HG03575 (cell line): ENCODE measurements at regions not wholly inside any gene's neighbourhood (a gene's known extent, or its start where the extent isn't known, plus 50 kb on each side); places are given as distances from the start of the nearest gene placed in this dataset.

Experiments
- ATAC-seq: cut with Tn5 transposase; IDR thresholded peaks from one replicate; pipeline ENCODE4 v1.9.1; 2021; ENCODE audit not compliant: unreplicated experiment, insufficient number of reproducible peaks, low FRiP score; ENCODE audit errors: extremely low read depth

DNA sequence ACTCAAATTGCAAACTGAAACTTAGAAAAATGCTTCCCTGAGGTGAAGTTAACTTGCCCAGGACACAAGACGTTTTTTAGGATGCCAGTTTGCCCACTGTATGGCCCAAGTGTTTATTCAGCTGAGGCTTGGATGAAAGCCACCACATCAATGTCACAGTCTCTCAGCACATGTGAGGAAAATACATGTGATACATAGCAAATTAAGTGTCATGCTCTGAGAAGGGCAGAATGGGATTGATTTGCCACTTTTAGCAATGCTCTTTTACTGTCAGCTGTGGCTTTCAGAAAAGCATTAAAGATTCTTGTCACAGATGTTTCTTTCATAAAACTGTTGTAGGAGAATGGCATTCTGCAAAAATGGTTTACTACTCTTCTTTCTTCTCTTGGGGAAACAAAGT, 165.5 kb downstream of the ZIC1 start:
- ATAC-seq = no peak

DNA sequence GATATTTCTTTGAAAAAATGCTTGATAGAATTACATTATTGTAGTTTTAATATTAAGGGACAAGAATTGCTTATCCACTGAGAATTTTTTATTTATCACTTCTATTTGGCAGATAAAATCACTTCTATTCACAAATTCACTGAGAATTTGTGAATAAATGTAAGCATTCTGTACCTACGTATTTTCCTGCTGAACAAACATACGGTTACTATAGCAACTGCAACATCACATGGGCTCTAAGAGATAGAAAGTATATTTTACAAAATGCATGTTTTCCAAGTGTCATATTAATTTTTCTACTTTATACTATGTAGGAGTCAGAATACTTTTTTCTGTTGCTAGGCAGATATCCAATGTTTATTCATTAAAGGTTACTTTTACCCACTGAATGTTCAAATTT, 166.2 kb downstream of the ZIC1 start:
- ATAC-seq = no peak

DNA sequence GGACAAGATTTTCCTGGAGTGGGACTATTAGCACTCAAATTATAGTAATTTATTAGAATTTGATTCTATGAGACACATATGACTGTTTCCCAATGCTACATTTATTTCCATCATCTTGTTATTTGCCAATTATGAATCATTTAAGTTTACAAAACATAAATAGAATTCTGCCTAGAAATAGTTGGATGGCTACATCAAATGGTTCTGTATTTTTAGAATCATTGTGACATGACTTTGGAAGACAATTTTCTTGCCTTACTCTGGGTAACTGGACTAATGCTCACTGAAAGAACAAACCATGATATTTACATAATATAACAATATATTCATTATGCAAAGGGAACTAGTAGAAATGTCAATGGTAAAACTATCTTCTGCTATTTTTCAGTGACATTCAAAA, 173.5 kb downstream of the ZIC1 start:
- ATAC-seq = no peak

DNA sequence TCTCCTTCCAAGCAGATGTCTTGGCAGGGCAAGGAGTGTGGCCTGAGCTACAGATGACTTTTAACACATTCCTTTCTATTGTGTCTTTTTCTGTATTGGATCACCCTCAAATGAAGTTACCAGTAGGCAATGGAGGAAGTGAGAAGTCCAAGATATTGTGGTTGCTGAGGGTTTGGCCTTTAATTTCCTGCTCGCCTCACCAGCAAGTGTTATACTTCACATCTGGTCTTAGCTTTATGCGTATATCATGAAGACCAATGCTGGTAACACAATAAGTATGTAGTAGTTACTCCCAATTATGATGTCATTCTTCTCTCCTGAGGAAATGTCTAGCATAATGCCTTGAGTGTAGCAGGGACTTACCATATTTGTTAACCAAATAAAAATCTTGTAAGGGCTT, 179.9 kb downstream of the ZIC1 start:
- no peak for ATAC-seq

- ATAC-seq = no peak
Measured at GRCh38 chr3:147604136-147604535, 195.0 kb downstream of the ZIC1 start.

DNA sequence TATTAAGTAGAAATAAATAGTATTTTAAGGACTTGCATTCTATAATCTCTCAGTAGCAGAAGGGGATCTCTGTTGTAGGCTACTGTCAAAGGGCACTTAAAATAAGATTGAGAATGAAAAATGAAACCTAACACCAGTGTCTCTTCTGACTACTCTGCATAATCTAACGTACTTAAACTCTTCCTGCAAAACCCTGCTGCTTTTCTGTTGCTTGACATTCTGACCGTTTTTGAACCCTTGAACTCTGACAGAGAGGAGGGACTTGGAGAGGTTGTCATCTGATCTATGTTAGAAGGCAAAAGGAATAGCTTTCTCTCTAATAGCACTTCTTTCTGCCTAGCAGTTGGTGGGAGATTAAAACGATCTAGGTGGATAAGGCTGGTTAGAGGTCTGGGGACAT, 204.6 kb downstream of the ZIC1 start:
- no peak for ATAC-seq

DNA sequence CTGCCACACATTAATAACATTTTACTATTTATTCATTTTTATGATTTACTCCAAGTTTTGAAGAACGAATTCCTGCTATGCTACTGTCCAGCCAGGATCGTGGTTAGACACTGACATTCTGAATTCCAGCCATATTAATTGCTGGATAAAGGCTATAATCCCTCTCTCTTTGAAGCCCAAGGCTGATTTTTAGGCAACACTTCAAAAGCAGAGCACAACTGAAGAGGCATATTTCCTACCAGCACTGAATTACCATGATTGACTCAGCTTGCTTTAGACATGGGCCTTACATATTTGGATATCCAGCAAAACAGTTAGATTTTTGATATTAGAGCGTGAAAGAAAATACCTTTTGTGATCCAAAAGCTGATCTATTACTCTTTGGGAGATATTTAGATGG, 205.0 kb downstream of the ZIC1 start:
- ATAC-seq = no peak

- no peak for ATAC-seq
Measured at GRCh38 chr3:147615035-147615434, 205.9 kb downstream of the ZIC1 start.

GRCh38 chr3:147616998-147617619, 207.9 kb downstream of the ZIC1 start:
- ATAC-seq = no peak

DNA sequence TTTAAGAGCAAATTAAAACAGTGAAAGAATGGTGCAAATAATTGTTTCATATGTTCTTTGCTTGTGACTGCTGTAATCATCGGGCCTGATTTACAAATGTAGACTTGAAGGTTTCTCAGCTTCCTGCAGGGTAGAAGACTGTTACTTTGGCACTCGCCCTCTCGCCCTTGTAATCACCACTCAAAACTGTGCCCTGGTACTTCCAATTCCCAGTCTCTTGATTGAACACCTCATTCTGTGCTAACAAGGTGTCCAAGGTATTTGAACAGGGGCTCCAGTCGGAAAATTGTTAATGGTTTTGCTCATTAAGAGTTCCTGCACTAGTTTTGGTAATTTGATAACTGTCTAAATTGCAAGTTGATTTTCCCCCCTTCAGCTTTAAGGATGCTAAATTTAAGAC, 209.5 kb downstream of the ZIC1 start:
- no peak for ATAC-seq

DNA sequence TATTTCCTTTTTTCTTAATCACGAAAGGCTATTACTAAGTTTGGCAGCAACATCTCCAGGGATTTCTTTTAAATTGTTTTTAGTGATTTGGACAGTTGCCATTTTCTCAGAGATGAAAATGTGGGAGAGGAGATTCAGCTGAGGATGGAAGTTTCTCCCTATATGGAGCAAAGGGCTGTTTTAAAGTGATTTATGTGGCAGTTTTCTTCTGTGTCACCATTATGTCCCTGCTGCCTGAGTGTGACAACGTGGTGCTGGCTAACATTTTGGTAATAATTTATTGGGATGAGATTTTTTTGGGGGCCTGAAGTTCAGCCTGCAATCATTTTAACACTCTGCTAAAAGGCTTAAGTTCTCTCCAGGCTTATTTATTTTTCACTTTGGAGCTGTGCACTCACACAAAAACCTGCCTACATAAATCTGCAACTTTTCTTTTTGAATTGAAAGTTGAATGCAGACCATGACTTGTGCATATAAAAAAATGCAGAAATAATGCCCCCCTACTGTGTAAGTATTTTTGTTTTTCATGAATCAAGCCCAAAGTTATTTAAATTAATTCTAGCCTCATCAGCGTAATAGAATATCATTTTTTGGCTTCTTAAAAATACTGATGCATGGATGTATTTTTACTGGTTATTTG, 210.9 kb downstream of the ZIC1 start:
- no peak for ATAC-seq

DNA sequence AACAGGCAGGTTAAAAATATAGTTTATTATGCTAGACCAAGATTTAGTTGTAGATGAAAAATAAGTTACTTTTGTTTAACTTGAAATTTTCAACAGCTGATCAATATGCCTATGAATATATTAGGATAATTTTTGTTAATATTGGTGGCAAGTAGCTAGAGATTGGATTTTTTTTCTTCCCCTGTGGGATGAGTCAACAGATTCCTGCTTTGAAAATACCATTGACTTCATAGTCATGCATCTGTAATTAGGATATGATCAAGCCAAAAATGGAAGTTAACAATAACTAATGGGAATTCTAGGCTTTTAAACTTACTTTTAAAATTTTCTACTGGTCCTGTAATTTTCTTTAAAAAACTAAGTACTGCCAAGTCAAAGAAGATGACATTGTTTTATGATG, 211.7 kb downstream of the ZIC1 start:
- no peak for ATAC-seq

DNA sequence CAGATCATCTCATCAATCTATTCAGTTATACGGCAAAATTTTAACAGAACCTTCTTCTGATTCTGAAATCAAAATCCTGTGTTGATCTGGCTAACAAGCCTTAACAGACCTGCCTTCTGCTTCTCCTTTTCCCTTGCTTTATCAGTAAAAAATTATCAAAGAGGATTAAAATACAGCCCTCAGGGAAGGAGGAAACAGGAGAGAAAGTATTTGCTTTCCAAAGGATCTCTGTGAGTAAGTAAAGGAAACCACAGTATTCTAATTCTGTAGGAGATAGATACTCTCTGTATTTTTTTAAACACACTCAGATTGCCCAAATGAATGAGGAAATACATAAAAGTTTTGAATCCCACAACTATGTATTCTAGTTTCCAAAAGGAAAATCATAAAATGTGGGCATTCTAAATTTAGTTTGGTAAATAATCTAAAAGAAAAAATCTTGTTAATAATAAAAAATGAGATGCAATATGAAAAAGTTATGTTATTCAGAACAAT, 221.8 kb downstream of the ZIC1 start:
- no peak for ATAC-seq

DNA sequence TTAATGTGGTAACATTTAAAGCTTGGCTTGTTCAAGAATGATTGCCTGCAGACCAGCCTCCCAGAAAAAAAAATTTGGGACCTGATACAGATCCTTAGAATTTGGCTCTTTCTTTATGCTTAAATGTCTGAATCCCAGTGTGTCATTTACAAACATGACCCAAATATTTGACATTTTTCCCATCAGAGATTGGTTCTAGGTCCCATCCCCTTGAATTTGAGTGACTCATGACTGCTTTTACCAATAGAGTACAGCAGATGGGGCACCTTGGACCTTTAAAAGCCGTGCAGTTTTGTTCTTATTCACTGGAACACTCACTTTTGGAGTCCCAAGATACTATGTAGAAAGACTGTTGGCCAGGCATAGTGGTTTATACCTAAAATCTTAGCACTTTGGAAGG, 231.6 kb downstream of the ZIC1 start:
- no peak for ATAC-seq

GRCh38 chr3:147645761-147646160, 236.6 kb downstream of the ZIC1 start:
- no peak for ATAC-seq

GRCh38 chr3:147649475-147649874, 240.3 kb downstream of the ZIC1 start:
- ATAC-seq = no peak

DNA sequence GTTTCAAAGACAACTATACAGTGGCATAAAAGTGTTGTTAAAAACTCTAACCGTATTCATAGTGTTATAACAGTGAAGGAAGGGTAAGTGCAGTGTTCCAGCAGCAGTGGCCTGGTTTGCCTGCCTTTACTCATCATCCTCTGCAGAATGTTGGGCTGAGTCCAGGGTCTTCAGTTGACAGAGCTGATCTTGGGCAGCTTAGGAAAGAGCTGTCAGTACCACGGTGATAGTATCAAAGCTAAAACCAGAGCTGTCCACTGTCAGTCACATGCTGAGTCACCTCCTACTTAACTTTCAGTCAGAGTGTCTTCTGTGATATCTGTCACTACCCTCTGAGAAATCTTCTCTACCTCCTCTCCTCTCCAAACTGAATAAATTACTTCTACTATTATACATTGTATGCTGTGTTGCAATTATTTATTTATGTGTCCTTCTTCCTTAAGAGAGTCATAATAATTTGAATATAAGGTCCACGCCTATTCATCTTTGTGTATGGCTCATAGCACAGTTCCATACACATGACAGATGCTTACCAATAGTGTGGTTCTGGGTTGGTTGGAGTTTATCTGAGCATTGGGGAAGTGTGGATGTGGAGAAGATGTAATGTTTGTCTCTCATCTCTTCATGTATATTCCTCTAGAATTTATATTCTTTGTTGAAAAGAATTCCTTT, 242.1 kb downstream of the ZIC1 start:
- no peak for ATAC-seq

- no peak for ATAC-seq
Measured at GRCh38 chr3:147652651-147653366, 243.6 kb downstream of the ZIC1 start.

GRCh38 chr3:147653367-147653923, 244.3 kb downstream of the ZIC1 start:
- no peak for ATAC-seq

DNA sequence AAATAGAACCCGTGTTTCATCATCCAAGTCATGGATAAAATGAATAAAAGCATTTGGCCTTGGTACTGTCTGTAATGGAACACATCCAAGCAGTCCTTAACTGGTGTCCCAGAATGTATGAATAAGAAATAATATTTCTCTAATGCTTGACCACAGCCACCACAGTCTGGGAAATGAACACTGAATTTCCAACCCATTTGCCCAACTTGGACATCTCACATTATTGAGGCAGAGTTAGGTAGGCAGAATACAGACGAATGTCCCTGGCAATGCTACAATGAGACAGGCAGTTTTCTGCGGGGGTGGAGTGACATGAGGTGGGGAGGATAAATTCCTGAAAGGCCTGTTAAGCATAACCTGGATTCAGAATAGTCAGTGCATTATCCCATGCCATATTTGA, 245.7 kb downstream of the ZIC1 start:
- ATAC-seq = no peak
